Renal cortical epithelial cell (primary cell): ENCODE measurements at regions not wholly inside any gene's neighbourhood (a gene's known extent, or its start where the extent isn't known, plus 50 kb on each side); places are given as distances from the start of the nearest gene placed in this dataset.

Experiments
- DNase-seq: peaks from one replicate; pipeline ENCODE4 v3.0.0-alpha.2; 2011; ENCODE audit warnings: low read depth

GRCh38 chr13:99663185-99663825, 162.0 kb downstream of the TM9SF2 start:
- DNase-seq = no peak

GRCh38 chr13:99662678-99663077, 161.4 kb downstream of the TM9SF2 start:
- no peak for DNase-seq

GRCh38 chr13:99661791-99662190, 160.5 kb downstream of the TM9SF2 start:
- no peak for DNase-seq

GRCh38 chr13:99659866-99660554, 158.7 kb downstream of the TM9SF2 start:
- no peak for DNase-seq

GRCh38 chr13:99659226-99659625, 158.0 kb downstream of the TM9SF2 start:
- DNase-seq = no peak

GRCh38 chr13:99658261-99658991, 157.2 kb downstream of the TM9SF2 start:
- peak; percentile 67 for DNase-seq

- DNase-seq = no peak
These were observed 156.6 kb downstream of the TM9SF2 start for GRCh38 chr13:99657848-99658260.

- DNase-seq = no peak
These were observed 155.6 kb downstream of the TM9SF2 start for GRCh38 chr13:99656844-99657381.

GRCh38 chr13:99656092-99656745, 154.9 kb downstream of the TM9SF2 start:
- DNase-seq = peak; percentile 66

- peak; percentile 98 for DNase-seq
These were observed 154.2 kb downstream of the TM9SF2 start for GRCh38 chr13:99655351-99656091.

GRCh38 chr13:99654076-99654475, 152.8 kb downstream of the TM9SF2 start:
- DNase-seq = no peak

- peak; percentile 69 for DNase-seq
These were observed 152.3 kb downstream of the TM9SF2 start for GRCh38 chr13:99653526-99653925.

- no peak for DNase-seq
These were observed 151.6 kb downstream of the TM9SF2 start for GRCh38 chr13:99652901-99653300.

- DNase-seq = no peak
These were observed 150.9 kb downstream of the TM9SF2 start for GRCh38 chr13:99652141-99652540.

GRCh38 chr13:99651016-99651415, 149.7 kb downstream of the TM9SF2 start:
- DNase-seq = no peak

GRCh38 chr13:99650410-99650809, 149.1 kb downstream of the TM9SF2 start:
- DNase-seq = no peak

- DNase-seq = no peak
These were observed 147.7 kb downstream of the TM9SF2 start for GRCh38 chr13:99648927-99649326.

GRCh38 chr13:99648066-99648665, 146.9 kb downstream of the TM9SF2 start:
- DNase-seq = no peak

- DNase-seq = no peak
These were observed 146.3 kb downstream of the TM9SF2 start for GRCh38 chr13:99647596-99647985.

- DNase-seq = no peak
These were observed 145.8 kb downstream of the TM9SF2 start for GRCh38 chr13:99646866-99647595.
